Parathyroid adenoma (tissue), 2 donors: ENCODE measurements at regions not wholly inside any gene's neighbourhood (a gene's known extent, or its start where the extent isn't known, plus 50 kb on each side); places are given as distances from the start of the nearest gene placed in this dataset.

ENCODE experiments used
- H2AFZ ChIP-seq: fragments of 300-600 bp; sonication (generic); one replicate; pipeline ENCODE4 v1.7.0; 2017; ENCODE audit warnings: antibody characterized with exemption, mild to moderate bottlenecking
- H3K27ac ChIP-seq: fragments of 300-600 bp; sonication (generic); one replicate; pipeline ENCODE4 v1.7.0; 2017
- H3K27me3 ChIP-seq: fragments of 300-600 bp; sonication (generic); one replicate; pipeline ENCODE4 v1.7.0; 2017; ENCODE audit warnings: low read length; ENCODE audit not compliant: control insufficient read depth, insufficient read depth
- H3K36me3 ChIP-seq: fragments of 300-600 bp; sonication (generic); one replicate; pipeline ENCODE4 v1.7.0; 2017; ENCODE audit warnings: low read length; ENCODE audit not compliant: control insufficient read depth, insufficient read depth
- H3K4me1 ChIP-seq: fragments of 300-600 bp; sonication (generic); one replicate; pipeline ENCODE4 v1.7.0; 2017; ENCODE audit warnings: control low read depth
- H3K4me2 ChIP-seq: fragments of 300-600 bp; sonication (generic); one replicate; pipeline ENCODE4 v1.7.0; 2017; ENCODE audit warnings: low read length
- H3K4me3 ChIP-seq: fragments of 300-600 bp; sonication (generic); one replicate; pipeline ENCODE4 v1.7.0; 2017; ENCODE audit warnings: low read depth, low read length
- H3K79me2 ChIP-seq: fragments of 300-600 bp; sonication (generic); one replicate; pipeline ENCODE4 v1.7.0; 2017; ENCODE audit warnings: control low read depth
- H3K9ac ChIP-seq: fragments of 300-600 bp; sonication (generic); one replicate; pipeline ENCODE4 v1.7.0; 2017; ENCODE audit warnings: mild to moderate bottlenecking
- H3K9me3 ChIP-seq: fragments of 300-600 bp; sonication (generic); one replicate; pipeline ENCODE4 v1.7.0; 2017; ENCODE audit warnings: low read length; ENCODE audit not compliant: control insufficient read depth
- CTCF ChIP-seq: fragments of 300-600 bp; sonication (generic); IDR thresholded peaks from one replicate; pipeline ENCODE4 v1.7.0; 2017; ENCODE audit warnings: antibody characterized with exemption, mild to moderate bottlenecking
- donor health status: primary hyperparathyroidism.

- Histone ChIP-seq H3K9me3 (no peaks in the 10 kb centered on the region), H2AFZ (no peak overlapping the region), H3K4me2 (no peak overlapping the region), H3K27ac (no peak overlapping the region), H3K4me1 (no peaks in the 10 kb centered on the region), H3K4me3 (no peak overlapping the region), H3K79me2 (no peaks in the 10 kb centered on the region), H3K9ac (no peak overlapping the region), H3K36me3 (no peaks in the 10 kb centered on the region), H3K27me3 (no peaks in the 10 kb centered on the region)
- no peak for TF ChIP-seq CTCF
Measured at GRCh38 chr1:168829876-168830275, 100.9 kb upstream of the DPT start.

GRCh38 chr1:168830562-168830961 is 101.6 kb upstream of the DPT start:
- Histone ChIP-seq H3K9me3 (no peaks in the 10 kb centered on the region), H3K4me2 (no peak overlapping the region), H3K27me3 (no peaks in the 10 kb centered on the region), H3K27ac (no peak overlapping the region), H3K36me3 (no peaks in the 10 kb centered on the region), H3K79me2 (no peaks in the 10 kb centered on the region), H3K4me1 (no peaks in the 10 kb centered on the region), H3K9ac (no peak overlapping the region), H2AFZ (no peak overlapping the region), H3K4me3 (no peak overlapping the region)
- TF ChIP-seq CTCF: no peak

- Histone ChIP-seq H3K27ac (no peak overlapping the region), H2AFZ (no peak overlapping the region), H3K4me1 (no peaks in the 10 kb centered on the region), H3K4me3 (no peak overlapping the region), H3K27me3 (no peaks in the 10 kb centered on the region), H3K79me2 (no peaks in the 10 kb centered on the region), H3K36me3 (no peaks in the 10 kb centered on the region), H3K4me2 (no peak overlapping the region), H3K9me3 (no peaks in the 10 kb centered on the region), H3K9ac (no peak overlapping the region)
- TF ChIP-seq CTCF: no peak
Measured at GRCh38 chr1:168832661-168833060, 103.7 kb upstream of the DPT start.

- Histone ChIP-seq H3K4me1 (no peaks in the 10 kb centered on the region), H3K27me3 (no peaks in the 10 kb centered on the region), H3K9me3 (no peaks in the 10 kb centered on the region), H3K9ac (no peak overlapping the region), H3K4me2 (no peak overlapping the region), H3K27ac (no peak overlapping the region), H2AFZ (no peak overlapping the region), H3K4me3 (no peak overlapping the region), H3K79me2 (no peaks in the 10 kb centered on the region), H3K36me3 (no peaks in the 10 kb centered on the region)
- no peak for TF ChIP-seq CTCF
Measured at GRCh38 chr1:168833362-168833761, 104.4 kb upstream of the DPT start.

- no peaks in the 10 kb centered on the region for H3K27me3 ChIP-seq
- H3K9me3 ChIP-seq: no peaks in the 10 kb centered on the region
- H3K4me3 ChIP-seq: no peak overlapping the region
- no peaks in the 10 kb centered on the region for H3K79me2 ChIP-seq
- TF ChIP-seq CTCF: no peak
- H3K4me1 ChIP-seq: no peaks in the 10 kb centered on the region
- no peaks in the 10 kb centered on the region for H3K36me3 ChIP-seq
- no peak overlapping the region for H3K4me2 ChIP-seq
- no peak overlapping the region for H3K27ac ChIP-seq
- no peak overlapping the region for H2AFZ ChIP-seq
- H3K9ac ChIP-seq: no peak overlapping the region
Measured at GRCh38 chr1:168833801-168834224, 104.8 kb upstream of the DPT start.
